Suprapubic skin (tissue), 3 donors: ENCODE measurements at regions not wholly inside any gene's neighbourhood (a gene's known extent, or its start where the extent isn't known, plus 50 kb on each side); places are given as distances from the start of the nearest gene placed in this dataset.

Experiments
- CTCF ChIP-seq, 2 donors: fragments of 200-600 bp in 1 of 2; fragments of 450-650 bp in 1 of 2; sonication (generic) in 1 of 2; IDR thresholded peaks; one replicate each; pipeline ENCODE4 v1.5.1; 2016 to 2019; ENCODE audit warnings: antibody characterized with exemption in 2 of 2, mild to moderate bottlenecking in 1 of 2, moderate library complexity in 1 of 2
- POLR2AphosphoS5 ChIP-seq, 3 donors: sonication (generic); formaldehyde crosslinking; IDR thresholded peaks; one replicate each; pipeline ENCODE4 v1.6.1; 2017; ENCODE audit warnings: antibody characterized with exemption in 3 of 3

DNA sequence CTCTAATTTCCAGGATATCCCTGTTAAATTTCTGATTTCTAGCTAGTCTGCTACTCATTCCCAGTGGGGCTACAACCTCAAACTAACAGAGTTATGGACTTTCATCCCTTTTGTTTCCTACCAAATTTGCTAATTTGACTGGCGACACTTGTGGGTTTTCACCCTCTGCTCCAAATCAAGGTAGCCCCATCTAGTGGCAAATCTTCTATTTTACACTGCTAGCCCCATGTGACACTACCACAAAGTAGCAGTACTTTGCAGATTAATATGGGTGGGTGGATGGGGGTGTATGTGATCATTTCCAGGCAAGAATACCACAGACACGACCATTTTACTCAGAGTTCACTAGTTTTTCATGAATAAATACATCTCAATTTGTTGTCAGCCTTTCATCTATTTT, 150.3 kb downstream of the MSL3 start:
- no peak for TF ChIP-seq CTCF (IDR thresholded peaks at IDR 0.05)
- TF ChIP-seq POLR2AphosphoS5 (IDR thresholded peaks at IDR 0.05) = no peak
